Activated CD4-positive, alpha-beta T cell treated with anti-CD3 and anti-CD28 coated beads, Interleukin-2, Interleukin-6, amounts not matched to agents 100 ng/mL and 50 ng/mL, durations not matched to agents 16 hours and 8 hours (primary cell): ENCODE measurements at regions not wholly inside any gene's neighbourhood (a gene's known extent, or its start where the extent isn't known, plus 50 kb on each side); places are given as distances from the start of the nearest gene placed in this dataset.

Experiments used
- DNase-seq: peaks from one replicate; pipeline ENCODE4 v3.0.0-alpha.2; 2020

DNA sequence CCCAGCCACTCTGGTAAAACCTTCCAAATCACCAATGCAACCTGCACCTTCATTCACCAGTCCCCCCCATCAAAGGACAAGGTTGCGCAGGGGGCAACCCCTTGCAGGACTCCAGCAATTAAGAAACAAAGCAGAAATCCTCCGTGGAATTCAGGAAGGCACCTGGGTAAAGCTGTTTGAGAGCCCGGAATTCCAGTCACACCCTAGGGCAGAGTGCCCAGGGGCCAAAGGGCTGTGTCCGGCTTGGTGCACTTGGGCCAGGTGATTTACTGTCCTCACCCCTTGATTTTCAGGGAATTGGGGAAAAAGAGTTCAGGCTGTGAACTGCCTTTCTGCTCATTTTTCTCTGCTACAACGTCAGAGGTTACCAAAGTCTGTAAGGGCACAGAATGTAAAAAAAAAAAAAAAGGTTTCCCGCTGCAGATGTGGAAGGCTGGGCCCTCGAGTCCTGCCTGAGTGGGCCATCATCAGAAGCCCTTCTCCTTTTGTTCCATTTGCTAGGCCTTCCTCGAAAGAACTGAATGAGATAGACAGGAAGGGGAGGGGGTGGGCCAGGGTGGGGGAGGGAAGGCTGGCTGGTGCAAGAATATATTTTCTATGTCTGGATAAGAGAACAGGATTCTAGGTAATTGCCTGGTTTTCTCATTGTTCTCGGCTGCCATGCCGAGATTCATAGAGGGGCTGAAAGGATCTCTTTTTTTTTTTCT, 266.5 kb upstream of the PSMD7 start:
- DNase-seq: no peak

DNA sequence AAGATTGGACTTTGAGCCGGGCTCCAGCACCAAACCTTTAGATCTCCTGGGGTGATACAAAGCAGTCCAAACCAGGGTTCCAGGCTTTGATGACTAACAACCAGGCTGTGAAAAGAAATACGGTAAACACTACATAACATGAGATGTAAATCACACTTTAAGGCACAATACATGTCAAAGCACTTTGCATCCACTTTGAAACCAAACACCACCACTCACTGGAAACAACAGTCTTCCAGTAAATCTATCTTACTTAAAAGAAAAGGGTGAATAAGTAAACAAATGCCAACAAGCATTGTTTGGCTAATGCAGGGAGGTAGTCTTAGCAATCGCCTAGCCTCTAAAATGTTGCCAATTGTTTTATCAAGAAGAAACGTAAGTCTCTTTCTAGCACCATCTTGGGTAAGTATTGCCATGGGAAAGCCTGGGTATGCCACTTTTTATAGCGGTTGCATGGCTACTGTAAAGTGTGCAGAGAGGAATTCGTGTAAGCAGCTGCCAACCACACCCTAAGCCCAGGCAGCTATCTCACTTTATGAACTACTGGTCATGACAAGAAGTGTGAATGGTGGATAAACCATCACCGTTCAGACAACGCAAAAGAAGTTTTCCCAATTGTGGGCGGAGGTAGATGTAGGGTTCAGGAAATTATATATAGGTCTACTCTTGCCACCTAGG, 267.4 kb upstream of the PSMD7 start:
- no peak for DNase-seq

DNA sequence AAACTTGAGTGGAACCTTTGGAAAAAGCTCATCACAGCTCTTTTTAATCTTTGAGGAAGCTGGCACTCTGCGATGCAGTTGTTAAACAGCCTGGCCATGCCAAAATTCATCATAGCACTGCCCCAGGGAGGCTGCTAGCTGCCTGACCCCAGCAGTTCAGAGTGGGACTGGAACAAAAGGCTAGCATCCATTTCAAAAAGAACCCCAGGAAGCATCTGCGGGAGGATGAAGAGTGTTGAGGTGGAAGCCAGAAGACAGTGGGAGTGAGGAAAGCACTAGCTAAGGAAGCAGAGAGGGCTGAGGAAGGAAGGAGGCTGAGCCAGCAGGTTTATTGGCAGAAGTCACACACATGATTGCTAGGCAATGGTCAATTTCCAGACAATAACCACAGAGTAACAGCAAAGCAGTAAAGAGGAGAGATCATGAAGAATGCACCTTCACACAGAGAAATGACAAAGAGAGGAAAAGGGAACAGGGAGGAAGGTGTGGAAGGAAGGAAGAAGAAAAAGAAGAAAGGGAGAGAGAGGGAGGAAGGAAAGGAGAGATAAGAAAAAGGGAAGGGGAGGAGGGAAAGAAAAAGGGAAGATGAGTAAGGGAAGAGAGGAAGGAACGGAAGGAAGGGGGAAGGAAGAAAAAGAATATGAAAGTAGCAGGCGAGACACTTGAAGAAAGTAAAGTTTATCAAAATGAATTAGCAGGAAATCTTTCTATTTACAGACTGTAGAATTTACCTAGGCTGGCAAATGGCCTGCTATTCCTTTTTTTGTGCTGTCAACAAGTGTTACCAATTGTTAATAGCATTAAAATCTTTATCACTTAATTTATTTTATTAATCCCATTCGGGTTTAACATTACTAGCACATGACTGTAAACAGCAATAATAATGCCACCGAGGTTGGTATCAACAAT, 270.0 kb upstream of the PSMD7 start:
- no peak for DNase-seq

DNA sequence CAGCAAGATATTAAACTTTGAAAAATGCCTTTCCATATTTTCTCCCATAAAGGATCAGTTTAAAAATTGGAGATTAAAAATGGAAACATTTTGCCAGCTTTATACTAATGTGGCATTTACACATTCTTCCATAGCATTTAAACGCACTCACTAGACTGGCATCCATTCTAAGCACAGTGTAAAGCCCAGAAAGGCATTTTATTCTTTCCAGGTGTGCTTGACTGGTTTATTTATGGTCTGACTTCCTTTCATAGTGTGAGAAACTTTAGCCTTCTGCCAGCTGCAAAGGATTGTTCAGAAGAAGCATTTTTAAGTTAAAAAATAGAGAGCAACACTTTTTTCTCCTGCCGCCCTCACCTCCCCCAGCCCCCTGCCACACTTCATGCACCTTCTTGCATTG, 271.7 kb upstream of the PSMD7 start:
- DNase-seq: no peak

DNA sequence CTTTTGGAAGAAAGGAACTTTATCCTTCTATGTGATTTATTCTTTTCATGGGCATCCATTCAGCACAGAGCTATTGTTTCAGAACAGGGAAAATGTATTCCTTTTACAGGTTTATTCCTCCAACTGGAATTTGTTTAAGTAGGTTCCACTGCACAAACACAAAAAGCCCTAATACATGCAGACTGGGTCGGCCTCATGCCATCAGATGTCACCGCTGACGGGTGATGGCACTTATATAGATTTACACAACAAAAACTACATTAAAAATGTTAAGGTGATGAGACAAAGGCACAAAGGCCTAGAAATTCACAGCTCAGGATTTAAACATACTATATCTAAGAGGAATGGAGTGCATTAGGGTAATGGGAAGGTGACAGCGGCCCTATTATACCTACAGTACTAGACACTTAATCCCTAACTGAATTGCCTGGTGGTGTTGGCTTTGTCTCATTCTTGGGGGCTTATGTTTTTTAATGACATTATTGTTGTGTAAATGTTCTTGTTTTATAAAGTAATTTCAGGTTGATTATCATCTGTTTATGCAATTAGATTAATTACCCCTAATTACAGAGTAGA, 276.4 kb upstream of the PSMD7 start:
- no peak for DNase-seq

DNA sequence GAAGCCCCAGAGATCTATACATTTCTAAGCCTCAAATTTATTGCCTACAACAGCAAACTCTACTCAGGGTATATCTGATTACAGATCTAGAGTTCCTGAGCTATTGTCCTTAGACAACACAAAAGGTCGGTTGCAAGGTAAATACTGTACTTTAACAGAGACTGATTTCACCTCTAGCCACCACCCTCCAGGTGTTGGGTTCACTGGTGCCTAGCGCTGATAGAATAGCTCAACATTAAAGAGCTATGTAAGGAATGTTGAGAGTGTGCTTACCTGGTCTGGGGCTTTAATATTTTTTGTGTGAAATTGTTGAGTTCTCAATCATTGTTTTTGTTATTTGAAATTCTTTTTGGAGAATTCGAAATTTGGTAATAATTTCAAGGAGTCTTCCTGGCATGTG, 277.0 kb upstream of the PSMD7 start:
- DNase-seq: no peak

DNA sequence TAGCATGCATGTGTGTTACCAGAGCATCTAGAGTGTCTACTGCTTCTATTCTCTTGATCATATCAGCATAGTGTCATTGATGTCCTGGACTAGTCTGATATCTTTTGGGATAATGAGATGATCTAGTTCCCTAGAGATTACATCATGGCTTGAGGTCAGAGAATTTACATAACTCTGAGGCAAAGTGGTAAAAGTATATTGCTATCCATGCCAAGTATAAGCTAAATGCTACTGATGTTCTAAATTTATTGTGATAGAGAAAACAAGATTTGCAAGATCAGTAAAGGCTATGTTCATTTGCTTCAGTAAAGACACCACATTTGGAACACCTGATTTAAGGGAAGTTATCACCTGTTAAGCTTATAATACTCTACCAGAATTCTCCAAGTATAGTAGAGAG, 280.7 kb upstream of the PSMD7 start:
- no peak for DNase-seq

DNA sequence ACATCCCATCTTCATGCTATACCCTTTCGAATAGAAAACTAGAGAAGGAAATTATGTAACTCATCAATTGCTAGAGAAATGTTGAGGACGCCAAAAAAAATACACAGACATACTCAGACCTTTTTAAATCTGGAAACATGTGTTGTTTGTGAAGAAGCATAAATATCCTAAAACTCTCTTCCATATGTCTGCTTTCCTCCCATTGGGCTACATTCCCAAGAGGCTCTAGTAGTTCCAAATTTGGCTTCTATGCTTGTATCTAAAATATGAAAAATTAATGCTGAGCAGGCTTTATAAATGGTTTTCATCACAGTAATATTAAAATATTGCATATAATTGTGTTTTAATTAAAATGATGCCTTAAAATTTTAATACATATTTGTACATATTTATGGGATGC, 297.9 kb upstream of the PSMD7 start:
- no peak for DNase-seq

DNA sequence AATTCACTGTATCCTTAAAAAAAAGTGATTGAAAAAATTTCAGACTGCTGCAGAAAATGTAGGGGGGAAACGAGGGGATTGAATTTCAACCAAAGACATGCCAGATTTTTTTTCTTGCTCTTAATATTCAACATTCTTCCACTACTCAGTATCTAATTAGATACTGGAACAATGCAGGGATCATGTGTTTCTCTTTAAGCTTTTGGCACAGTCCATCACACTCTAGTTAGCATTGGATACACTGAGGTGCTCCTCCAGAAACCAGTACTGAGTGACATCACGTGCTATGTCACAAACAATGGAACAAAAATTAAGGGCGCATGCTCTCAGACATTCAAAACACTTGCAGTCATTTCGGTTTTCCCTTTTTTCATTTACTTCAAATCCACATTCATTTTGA, 298.6 kb upstream of the PSMD7 start:
- no peak for DNase-seq

DNA sequence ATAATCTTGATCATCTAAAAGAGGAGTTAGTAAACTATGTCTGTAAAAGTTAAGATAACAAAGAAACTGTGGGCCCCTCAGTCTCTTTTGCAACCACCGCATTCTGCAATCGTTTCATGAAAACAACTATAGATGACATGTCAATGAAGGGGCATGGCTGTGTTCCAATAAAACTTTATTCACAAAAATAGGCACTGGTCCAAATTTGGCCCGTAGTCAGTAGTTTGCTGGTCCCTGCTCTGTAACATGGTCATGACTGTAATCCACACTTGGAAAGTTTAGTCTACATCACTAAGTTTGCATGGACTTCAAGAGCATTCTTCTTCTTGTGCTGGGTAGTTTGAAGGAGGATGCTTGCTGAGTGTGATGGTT, 299.3 kb upstream of the PSMD7 start:
- DNase-seq: no peak

DNA sequence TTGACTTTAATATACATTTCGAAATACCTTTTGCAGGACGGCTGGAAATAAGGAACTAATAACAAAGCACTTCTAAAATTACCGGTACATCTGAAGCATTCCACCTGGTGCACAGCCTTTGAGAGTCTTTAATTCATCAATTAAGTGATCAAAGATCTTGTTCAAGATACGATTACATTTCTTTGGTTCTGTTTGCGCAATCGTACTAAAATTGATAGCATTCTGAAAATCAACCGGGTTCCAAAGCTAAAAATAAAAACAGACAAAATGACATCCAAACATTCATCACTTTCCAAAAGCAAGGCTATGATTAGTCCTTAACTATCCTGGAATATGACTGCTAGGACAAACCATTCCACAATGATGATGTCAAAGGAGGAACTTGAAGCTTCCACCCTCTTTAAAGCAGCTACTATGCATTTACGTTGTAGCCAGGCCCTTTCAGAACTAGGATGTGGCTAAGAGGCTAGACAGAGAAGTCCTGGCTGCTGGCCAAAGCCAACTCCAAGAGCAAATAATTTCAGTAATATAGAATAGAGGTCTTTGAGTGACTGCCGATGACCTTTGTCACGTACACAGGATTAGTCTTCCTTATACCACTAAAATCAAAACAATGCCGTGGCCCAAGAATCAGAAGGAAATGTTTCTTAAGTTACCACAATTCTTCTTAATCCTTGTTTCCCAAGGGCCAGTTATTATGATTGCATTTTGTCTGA, 299.8 kb upstream of the PSMD7 start:
- DNase-seq: no peak

DNA sequence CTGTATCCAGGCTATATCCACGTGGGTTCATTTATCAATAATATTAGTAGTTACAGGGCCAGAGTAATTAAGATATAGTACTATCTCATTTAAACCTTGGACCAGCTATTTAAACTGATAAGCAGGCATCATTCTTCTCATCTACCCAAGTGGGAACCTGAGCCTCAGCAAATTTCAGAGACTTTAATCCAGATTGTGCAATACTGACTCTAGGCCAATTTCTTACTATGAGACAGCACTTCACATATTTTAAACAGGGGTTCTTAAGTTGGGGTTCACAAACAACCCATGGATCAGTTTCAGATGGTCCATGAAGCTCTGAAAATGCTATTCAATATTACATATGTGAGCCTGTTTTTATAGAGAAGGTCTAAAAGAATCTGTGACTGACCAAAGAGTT, 302.7 kb upstream of the PSMD7 start:
- no peak for DNase-seq

DNA sequence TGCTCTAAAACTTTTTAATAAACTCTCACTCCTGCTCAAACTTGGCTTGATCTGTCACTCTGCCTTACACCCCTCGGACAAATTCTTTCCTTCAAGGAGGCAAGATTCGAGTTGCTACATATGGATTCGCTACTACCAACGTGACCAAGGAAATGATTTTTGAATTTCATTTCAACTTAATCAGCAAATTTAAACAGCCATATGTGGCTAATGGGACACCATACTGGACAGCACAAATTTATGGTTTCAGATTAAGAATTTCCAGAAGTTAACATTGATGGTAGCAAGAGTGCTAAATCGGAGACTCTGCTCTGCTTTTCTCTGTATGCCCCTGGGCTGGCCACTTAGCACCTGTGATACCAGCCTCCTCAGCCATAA, 318.2 kb upstream of the PSMD7 start:
- no peak for DNase-seq

DNA sequence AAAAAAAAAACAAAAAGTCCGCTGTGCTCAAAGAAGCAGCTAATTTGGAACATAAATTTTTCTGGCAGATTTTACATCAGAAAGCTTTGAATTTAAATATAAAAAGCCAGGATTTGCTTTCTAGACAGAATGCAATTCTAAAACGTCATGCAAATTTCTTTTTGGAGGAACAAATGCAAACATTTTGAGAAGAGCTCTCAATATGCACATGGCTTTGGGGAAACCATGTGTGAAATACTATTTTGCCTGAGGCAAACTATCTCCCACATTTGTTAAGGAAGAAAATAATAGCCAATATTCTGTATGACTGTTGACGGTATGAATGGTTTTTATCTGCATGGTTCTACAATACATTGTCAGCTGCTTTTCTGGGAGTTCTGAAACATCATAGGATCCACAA, 320.0 kb upstream of the PSMD7 start:
- DNase-seq: no peak

DNA sequence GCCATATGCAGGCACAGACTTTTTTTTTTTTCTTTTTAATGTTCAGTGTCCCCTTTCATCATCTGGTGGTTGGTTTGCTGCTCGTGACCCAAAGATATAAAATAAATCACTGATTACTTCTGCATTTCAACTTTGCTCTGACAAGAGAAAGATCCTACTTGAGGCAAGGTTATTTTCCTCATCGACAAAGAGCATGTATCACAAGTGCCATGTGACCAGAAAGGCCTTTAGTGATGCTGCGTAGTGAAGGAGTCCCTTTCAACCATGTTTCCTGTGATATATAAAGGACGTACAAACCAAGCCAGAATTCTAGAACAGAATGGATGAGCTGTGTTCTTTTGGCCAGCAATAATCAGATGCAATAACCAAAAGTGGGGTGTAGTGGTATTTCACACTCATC, 323.4 kb upstream of the PSMD7 start:
- no peak for DNase-seq

DNA sequence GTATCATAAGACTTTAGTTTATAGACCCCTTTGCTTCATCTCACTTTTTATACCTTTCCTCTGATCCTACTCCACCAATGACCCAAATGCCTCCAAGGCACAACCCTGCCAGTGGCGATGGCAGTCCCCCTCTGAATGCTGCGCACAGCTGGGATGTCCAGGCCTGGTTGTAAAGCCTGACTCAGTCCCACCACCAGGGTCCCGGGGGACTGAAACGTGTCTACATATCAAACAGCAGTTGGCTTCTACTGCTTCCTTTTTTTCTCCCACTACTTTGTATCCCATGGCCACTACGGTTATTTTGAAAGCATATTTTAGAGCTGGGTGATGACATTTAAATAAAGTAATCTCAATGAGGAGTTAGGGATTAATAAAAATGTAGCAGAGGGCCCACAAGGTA, 329.8 kb upstream of the PSMD7 start:
- no peak for DNase-seq

DNA sequence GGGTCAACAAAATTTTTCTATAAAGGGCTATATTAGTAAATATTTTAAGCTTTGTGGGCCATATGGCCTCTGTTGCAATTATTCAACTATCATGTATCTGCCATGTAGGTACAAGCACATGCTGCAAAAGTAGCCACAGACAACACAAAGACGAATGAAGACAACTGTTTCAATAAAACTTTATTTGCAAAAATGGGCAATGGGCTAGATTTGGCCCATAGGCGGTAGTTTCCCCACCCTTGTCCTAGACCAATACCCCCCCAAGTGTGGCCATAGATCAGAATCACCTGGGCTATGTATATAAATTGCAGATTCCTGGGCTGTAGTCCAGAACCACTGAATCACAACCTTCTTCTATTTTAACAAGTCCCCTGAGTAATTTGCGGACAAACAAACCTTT, 331.0 kb upstream of the PSMD7 start:
- no peak for DNase-seq

DNA sequence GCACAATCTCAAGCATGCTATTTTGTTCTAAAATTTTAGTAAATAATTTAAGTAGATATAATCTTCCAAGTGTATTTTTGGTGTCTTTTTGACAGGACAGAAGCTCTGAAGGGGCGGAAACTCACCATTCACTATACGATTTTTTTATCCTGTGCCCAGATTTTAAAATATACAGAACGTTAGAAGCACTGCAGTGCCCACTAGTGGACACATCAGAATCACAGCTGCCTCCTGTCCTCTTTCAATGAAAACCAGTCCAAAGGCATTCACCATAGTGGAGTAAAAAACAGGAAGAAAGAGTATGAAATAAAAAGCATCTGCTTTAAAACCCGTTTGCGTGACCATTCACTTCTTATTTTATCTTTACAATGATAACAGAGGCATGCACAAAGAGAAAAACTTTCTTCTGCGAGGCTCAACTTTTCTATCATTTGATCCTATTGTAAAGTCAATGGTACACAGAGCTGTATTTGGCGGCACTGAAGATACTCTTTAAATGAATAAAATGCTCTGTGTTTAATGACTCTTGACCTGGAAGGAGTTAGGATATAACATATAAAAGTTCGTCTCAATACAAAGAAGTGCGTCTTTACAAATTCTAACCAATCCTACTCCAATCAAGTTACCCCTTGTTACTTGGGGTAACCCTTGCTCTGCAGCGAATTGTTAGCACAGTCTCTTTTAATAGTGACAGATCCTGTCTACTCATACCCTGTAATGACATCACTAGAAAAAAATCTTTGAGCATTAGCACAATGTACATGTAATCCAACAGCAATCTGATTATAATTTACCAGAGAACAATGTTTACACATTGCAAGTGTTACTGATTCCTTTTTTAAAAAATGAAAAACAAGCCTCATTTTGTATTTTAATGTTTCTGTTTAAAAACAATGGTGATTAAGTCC, 339.8 kb upstream of the PSMD7 start:
- DNase-seq: peak; percentile 39

DNA sequence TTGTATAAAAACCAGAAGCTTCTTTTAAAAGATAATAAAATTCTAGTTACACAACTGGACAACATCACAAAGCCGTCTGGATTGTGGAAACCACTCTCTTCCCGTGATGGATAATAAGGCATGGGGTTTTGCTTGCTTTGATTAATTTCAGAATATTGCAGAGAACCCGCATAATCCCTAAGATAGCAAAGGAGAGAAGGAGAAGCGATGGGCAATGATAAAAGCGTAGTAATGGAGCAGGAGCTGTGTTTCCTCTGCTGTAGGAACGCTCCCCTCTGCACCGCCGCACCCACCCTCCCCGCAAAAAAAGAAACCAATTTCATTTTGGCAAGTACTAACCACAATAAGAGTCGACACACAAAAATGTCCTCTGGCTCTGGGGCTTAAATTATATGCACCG, 340.9 kb upstream of the PSMD7 start:
- no peak for DNase-seq

DNA sequence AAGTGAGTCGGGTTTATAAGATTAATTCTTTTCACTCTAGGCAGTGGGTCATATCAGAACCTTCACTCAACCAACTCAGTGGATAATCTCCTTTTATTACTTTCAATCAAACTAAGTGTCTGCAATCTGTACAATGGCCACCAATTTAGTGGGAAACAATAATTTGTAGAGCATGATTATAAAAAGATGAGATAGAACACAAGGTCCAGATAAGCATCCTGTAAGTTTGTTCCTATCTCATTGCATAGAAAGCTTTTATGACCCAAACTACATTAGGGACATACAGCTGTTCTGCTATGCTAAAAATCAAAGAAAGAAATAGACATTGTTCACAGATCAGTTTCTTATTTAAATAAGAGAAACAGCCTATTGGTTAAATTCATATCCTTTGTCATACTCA, 341.4 kb upstream of the PSMD7 start:
- no peak for DNase-seq

DNA sequence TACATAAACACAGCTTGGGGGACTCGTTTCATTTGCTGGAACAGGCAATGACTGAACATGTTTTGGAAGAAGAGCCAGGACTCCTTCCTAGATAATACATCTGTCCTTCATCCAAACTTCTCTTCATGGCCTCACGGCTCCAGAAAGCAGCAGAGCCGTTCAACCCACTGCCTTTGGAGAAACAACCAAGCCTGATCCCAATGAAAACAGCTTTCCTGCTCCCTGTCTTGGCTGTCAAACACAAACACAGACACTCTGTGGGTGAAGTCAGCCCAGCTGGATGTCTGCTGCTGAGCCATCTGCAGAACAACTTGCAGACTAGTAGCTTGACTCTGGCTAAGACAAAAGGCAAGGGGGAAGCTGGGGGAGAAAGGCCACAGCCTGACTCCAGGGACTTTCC, 345.1 kb upstream of the PSMD7 start:
- DNase-seq: no peak
